K562 (cell line): ENCODE measurements at regions not wholly inside any gene's neighbourhood (a gene's known extent, or its start where the extent isn't known, plus 50 kb on each side); places are given as distances from the start of the nearest gene placed in this dataset.

Experiments used
- ATAC-seq: fragments of 200-7000 bp; cut with Tn5 transposase; 3 replicates; pipeline ENCODE4 v1.9.1; 2020; ENCODE audit warnings: moderate library complexity
- BruUV-seq: library from RNA; stranded (reverse); fragments of 400-500 nt; replicated peaks from 2 replicates; lab custom pipeline; 2021; lab: Mats Ljungman, UMichigan
- CTCF ChIA-PET: fragments of 300-600 bp; formaldehyde crosslinking; extraction: SDS; loops from one replicate; lab custom pipeline; 2021; ENCODE audit warnings: low intra/inter-chr PET ratio; lab: Yijun Ruan, JAX
- POLR2A ChIA-PET: fragments of 300-600, 350-650 bp; sonication (Branson Sonifier 250); formaldehyde crosslinking; extraction: SDS; loops from one replicate; lab custom pipeline; 2021; ENCODE audit warnings: antibody characterized with exemption, inconsistent platforms; lab: Yijun Ruan, JAX
- DNase-seq, 4 experiments: peaks; one replicate each; pipeline versions ENCODE4 v3.0.0 to v3.0.0-alpha.2; 2011 to 2018; ENCODE audit warnings: low spot score in 3 of 4, mixed read lengths in 3 of 4; ENCODE audit errors: extremely low read depth in 1 of 4
- FAIRE-seq: peaks from 2 replicates; lab custom pipeline; 2011; peaks lifted over from hg19 to GRCh38; lab: Jason Lieb, UNC
- H2AFZ ChIP-seq: 2 replicates; pipeline ENCODE4 v1.6.0; 2011; ENCODE audit warnings: low read depth, low read length, control low read depth, inconsistent platforms
- H3K27ac ChIP-seq: fragments of 200-600 bp; 3 replicates; pipeline ENCODE4 v1.8.0; 2011; ENCODE audit warnings: low read depth, mild to moderate bottlenecking, control low read depth, inconsistent platforms, low read length, moderate library complexity, mixed read lengths; ENCODE audit errors: extremely low read depth
- H3K27me3 ChIP-seq, 2 experiments: fragments of 300-600 bp in 1 of 2; 2 replicates in 1 of 2; 3 replicates in 1 of 2; pipeline versions ENCODE4 v1.6.0 to v1.8.0; 2011; ENCODE audit warnings: inconsistent platforms in 2 of 2, low read length in 2 of 2, mild to moderate bottlenecking in 1 of 2, mixed read lengths in 1 of 2, moderate library complexity in 1 of 2; ENCODE audit not compliant: control insufficient read depth in 2 of 2, insufficient read depth in 2 of 2
- H3K36me3 ChIP-seq: fragments of 300-600 bp; 3 replicates; pipeline ENCODE4 v1.8.0; 2011; ENCODE audit warnings: mild to moderate bottlenecking, low read length, inconsistent platforms; ENCODE audit not compliant: control insufficient read depth, insufficient read depth
- H3K4me1 ChIP-seq, 2 experiments: fragments of 200-600 bp in 1 of 2; replicated peaks in 1 of 2; 2 replicates in 1 of 2; 3 replicates in 1 of 2; pipeline versions ENCODE4 v1.5.1 to v1.8.0; 2011; ENCODE audit warnings: inconsistent platforms in 2 of 2, low read length in 2 of 2, mild to moderate bottlenecking in 1 of 2, mixed read lengths in 1 of 2, moderate library complexity in 1 of 2; ENCODE audit not compliant: control insufficient read depth in 2 of 2, insufficient read depth in 2 of 2
- H3K4me2 ChIP-seq: 2 replicates; pipeline ENCODE4 v1.6.1; 2011; ENCODE audit warnings: low read length, control low read depth, inconsistent platforms, mixed read lengths; ENCODE audit not compliant: insufficient read depth
- H3K4me3 ChIP-seq: fragments of 200-600 bp; sonication (generic), shearing (Covaris generic); 2 replicates; pipeline ENCODE4 v1.5.1; 2016; ENCODE audit warnings: control low read depth, inconsistent platforms
- H3K79me2 ChIP-seq: fragments of 200-600 bp; 3 replicates; pipeline ENCODE4 v1.8.0; 2011; ENCODE audit warnings: low read length, inconsistent platforms; ENCODE audit not compliant: control insufficient read depth, insufficient read depth
- H3K9ac ChIP-seq, 2 experiments: 2 replicates each; pipeline versions ENCODE4 v1.6.0 to v1.6.1; 2011; ENCODE audit warnings: low read depth in 2 of 2, low read length in 2 of 2, control low read depth in 1 of 2, inconsistent platforms in 1 of 2, mild to moderate bottlenecking in 1 of 2, mixed read lengths in 1 of 2; ENCODE audit not compliant: insufficient read depth in 1 of 2
- H3K9me1 ChIP-seq: one replicate; pipeline ENCODE4 v1.6.0; 2011; ENCODE audit warnings: inconsistent platforms, mild to moderate bottlenecking, low read length, moderate library complexity; ENCODE audit not compliant: control insufficient read depth, insufficient read depth
- H3K9me3 ChIP-seq: replicated peaks from 2 replicates; pipeline ENCODE4 v1.5.1; 2011; ENCODE audit warnings: low read depth, low read length, inconsistent platforms; ENCODE audit not compliant: control insufficient read depth, insufficient read depth
- H4K20me1 ChIP-seq: replicated peaks from 2 replicates; pipeline ENCODE4 v1.6.1; 2011; ENCODE audit warnings: low read length, inconsistent platforms, mixed read lengths; ENCODE audit not compliant: control insufficient read depth, insufficient read depth
- BRD9 ChIP-seq: fragments of 450-650 bp; IDR thresholded peaks from 2 replicates; pipeline ENCODE4 v1.6.1; 2018; ENCODE audit warnings: low read depth; ENCODE audit not compliant: partially characterized antibody
- CBFB ChIP-seq: sonication (generic); formaldehyde crosslinking; IDR thresholded peaks from 2 replicates; pipeline ENCODE4 v1.4.0; 2020; ENCODE audit warnings: mild to moderate bottlenecking, missing genetic modification reagents
- MEF2D ChIP-seq: conservative IDR thresholded peaks from 2 replicates; pipeline ENCODE4 v1.6.1; 2016; ENCODE audit warnings: low read depth, missing genetic modification characterization, missing compliant biosample characterization
- POLR2B ChIP-seq: fragments of 450-650 bp; IDR thresholded peaks from 2 replicates; pipeline ENCODE4 v1.6.1; 2018; ENCODE audit warnings: low read depth; ENCODE audit not compliant: partially characterized antibody
- RBBP5 ChIP-seq: fragments of 200-600 bp; sonication (generic); IDR thresholded peaks from 2 replicates; pipeline ENCODE4 v1.6.1; 2012; ENCODE audit warnings: borderline replicate concordance, mild to moderate bottlenecking, low read length, control low read depth, inconsistent platforms; ENCODE audit not compliant: insufficient read depth, poor library complexity, severe bottlenecking
- ZBTB49 ChIP-seq: sonication (generic); formaldehyde crosslinking; IDR thresholded peaks from 2 replicates; pipeline ENCODE4 v1.8.0; 2022; ENCODE audit warnings: missing genetic modification reagents, mild to moderate bottlenecking, borderline replicate concordance
- ZNF764 ChIP-seq: fragments of 250-450 bp; sonication (Bioruptor Pico); IDR thresholded peaks from 2 replicates; pipeline ENCODE4 v1.4.0; 2020; ENCODE audit warnings: low read depth, mild to moderate bottlenecking, moderate library complexity
- WGBS: fragments of 100-300 bp; shearing (Covaris generic); methylation state at CpG from one replicate; pipeline ENCODE4 v1.1.6; 2016; ENCODE audit warnings: low coverage, mixed read lengths; ENCODE audit not compliant: insufficient coverage; ENCODE audit errors: missing lambda C conversion rate; 5-methylcytosine and 5-hydroxymethylcytosine counted together
- in situ Hi-C: fragments of 300-500 bp; cut with MboI; formaldehyde crosslinking; loops from 4 replicates; pipeline ENCODE4 v1.15.0; 2018; ENCODE audit warnings: inconsistent platforms, mixed read lengths
- intact Hi-C: fragments of 100-400 bp; cut with micrococcal nuclease; formaldehyde crosslinking; loops from 2 replicates; pipeline ENCODE4 v1.14.2; 2022

DNA sequence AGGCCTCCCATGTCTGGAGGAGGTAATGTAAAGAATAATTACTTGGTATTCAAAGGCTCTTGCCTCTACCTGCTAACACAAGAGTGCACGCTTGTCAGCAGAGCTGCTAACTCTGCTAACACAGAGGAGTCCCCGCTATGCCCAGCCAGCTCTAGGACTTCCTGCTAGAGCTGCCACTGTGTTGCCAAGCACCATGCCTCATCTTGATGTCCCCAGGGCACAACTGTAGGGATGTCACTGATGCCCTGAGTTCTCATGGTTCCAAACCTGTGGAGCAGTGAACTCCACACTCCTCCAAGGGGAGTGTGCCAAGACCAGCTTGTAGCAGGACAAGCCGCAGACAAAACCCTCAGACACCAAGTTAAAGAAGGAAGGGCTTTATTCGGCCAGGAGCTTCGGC, 55.3 kb upstream of the CLDN24 start:
- Histone ChIP-seq H3K9ac (no peak overlapping the region), H3K27ac (no peak overlapping the region), H3K4me1 (no peaks in the 10 kb centered on the region), H3K4me3 (no peak overlapping the region), H3K79me2 (no peaks in the 10 kb centered on the region), H3K4me2 (no peak overlapping the region), H2AFZ (no peak overlapping the region), H3K36me3 (no peaks in the 10 kb centered on the region), H3K9me3 (no peaks in the 10 kb centered on the region; the same call in none of the 2 replicates), H4K20me1 (no peaks in the 10 kb centered on the region), H3K9me1 (no peaks in the 10 kb centered on the region), H3K27me3 (no peaks in the 10 kb centered on the region)
- POLR2A ChIA-PET = no interaction called here
- CTCF ChIA-PET = no interaction called here
- 35% methylated on average over 5 of the region's 5 CpGs for WGBS
- intact Hi-C loops = no loop called here
- in situ Hi-C loops = no loop called here
- no peak for DNase-seq
- no TSS peak for BruUV-seq
- no peak for FAIRE-seq
- TF ChIP-seq CBFB (CRISPR knock-in tag) (no peak), BRD9 (no peak), ZNF764 (CRISPR knock-in tag) (no peak), ZBTB49 (CRISPR knock-in tag) (no peak), RBBP5 (no peak), MEF2D (tag) (no peak), POLR2B (no peak)
- no peak for ATAC-seq
